HEK293 (cell line): ENCODE measurements at regions not wholly inside any gene's neighbourhood (a gene's known extent, or its start where the extent isn't known, plus 50 kb on each side); places are given as distances from the start of the nearest gene placed in this dataset.

Source experiments
- CTCF ChIA-PET: fragments of 350-600 bp; formaldehyde crosslinking; extraction: SDS; loops from one replicate; lab custom pipeline; 2021; ENCODE audit warnings: antibody characterized with exemption; lab: Yijun Ruan, JAX
- POLR2A ChIA-PET: fragments of 300-600 bp; formaldehyde crosslinking; extraction: SDS; loops from one replicate; lab custom pipeline; 2020; ENCODE audit warnings: antibody characterized with exemption, inconsistent platforms; lab: Yijun Ruan, JAX
- H3K27ac ChIP-seq: fragments of 200-500 bp; sonication (Bioruptor generic); 2 replicates; pipeline ENCODE4 v1.5.1; 2014; ENCODE audit warnings: low read depth, low read length, control low read depth, inconsistent platforms; ENCODE audit errors: extremely low read depth
- H3K36me3 ChIP-seq, 2 experiments: fragments of 200-500 bp in 1 of 2; sonication (Bioruptor generic) in 1 of 2; 1 replicate in 1 of 2; 2 replicates in 1 of 2; pipeline ENCODE4 v1.5.1; 2014 to 2017; ENCODE audit warnings: inconsistent platforms in 2 of 2, low read length in 2 of 2; ENCODE audit not compliant: control insufficient read depth in 2 of 2, insufficient read depth in 1 of 2
- H3K4me1 ChIP-seq: fragments of 200-500 bp; sonication (Bioruptor generic); 2 replicates; pipeline ENCODE4 v1.5.1; 2014; ENCODE audit warnings: mild to moderate bottlenecking, low read length, inconsistent platforms; ENCODE audit not compliant: control insufficient read depth, insufficient read depth
- H3K4me3 ChIP-seq: 2 replicates; pipeline ENCODE4 v1.5.1; 2011; ENCODE audit warnings: low read depth, mild to moderate bottlenecking, control low read depth, low read length, moderate library complexity
- H3K9me3 ChIP-seq: fragments of 200-500 bp; sonication (Bioruptor generic); 2 replicates; pipeline ENCODE4 v1.5.1; 2014; ENCODE audit warnings: low read depth, low read length, inconsistent platforms; ENCODE audit not compliant: control insufficient read depth, insufficient read depth
- CTCF ChIP-seq: fragments of 450-650 bp; formaldehyde crosslinking; IDR thresholded peaks from 2 replicates; pipeline ENCODE4 v1.5.1; 2016; ENCODE audit warnings: missing biosample characterization, missing genetic modification characterization
- GLI4 ChIP-seq: fragments of 450-650 bp; formaldehyde crosslinking; IDR thresholded peaks from 2 replicates; pipeline ENCODE4 v1.5.1; 2016; ENCODE audit warnings: missing biosample characterization, missing genetic modification characterization
- GLIS1 ChIP-seq: fragments of 450-650 bp; formaldehyde crosslinking; IDR thresholded peaks from 2 replicates; pipeline ENCODE4 v1.5.1; 2016; ENCODE audit warnings: missing biosample characterization, missing genetic modification characterization
- IKZF3 ChIP-seq: fragments of 450-650 bp; IDR thresholded peaks from 2 replicates; pipeline ENCODE4 v1.5.0; 2018; ENCODE audit warnings: missing biosample characterization, mild to moderate bottlenecking, missing genetic modification characterization, moderate library complexity
- INSM2 ChIP-seq: fragments of 450-650 bp; formaldehyde crosslinking; IDR thresholded peaks from 2 replicates; pipeline ENCODE4 v1.5.1; 2016; ENCODE audit warnings: missing biosample characterization, missing genetic modification characterization
- KLF1 ChIP-seq: fragments of 450-650 bp; formaldehyde crosslinking; IDR thresholded peaks from 2 replicates; pipeline ENCODE4 v1.5.1; 2016; ENCODE audit warnings: missing biosample characterization, missing genetic modification characterization
- KLF7 ChIP-seq: fragments of 450-650 bp; formaldehyde crosslinking; IDR thresholded peaks from 2 replicates; pipeline ENCODE4 v1.5.1; 2016; ENCODE audit warnings: missing biosample characterization, missing genetic modification characterization, borderline replicate concordance
- PATZ1 ChIP-seq: fragments of 450-650 bp; formaldehyde crosslinking; IDR thresholded peaks from 2 replicates; pipeline ENCODE4 v1.5.1; 2016; ENCODE audit warnings: missing biosample characterization, missing genetic modification characterization
- PRDM10 ChIP-seq: fragments of 450-650 bp; formaldehyde crosslinking; IDR thresholded peaks from 2 replicates; pipeline ENCODE4 v1.5.1; 2016; ENCODE audit warnings: missing biosample characterization, missing genetic modification characterization
- SP3 ChIP-seq: fragments of 450-650 bp; formaldehyde crosslinking; IDR thresholded peaks from 2 replicates; pipeline ENCODE4 v1.5.1; 2016; ENCODE audit warnings: missing biosample characterization, missing genetic modification characterization
- ZBTB11 ChIP-seq: fragments of 450-650 bp; formaldehyde crosslinking; conservative IDR thresholded peaks from 2 replicates; pipeline ENCODE4 v1.5.1; 2016; ENCODE audit warnings: low read depth, missing biosample characterization, missing genetic modification characterization
- ZBTB17 ChIP-seq: fragments of 450-650 bp; formaldehyde crosslinking; IDR thresholded peaks from 2 replicates; pipeline ENCODE4 v1.5.1; 2016; ENCODE audit warnings: missing biosample characterization, missing genetic modification characterization
- ZBTB48 ChIP-seq: fragments of 450-650 bp; formaldehyde crosslinking; IDR thresholded peaks from 2 replicates; pipeline ENCODE4 v1.5.1; 2016; ENCODE audit warnings: missing biosample characterization, missing genetic modification characterization
- ZBTB49 ChIP-seq: fragments of 450-650 bp; formaldehyde crosslinking; IDR thresholded peaks from 2 replicates; pipeline ENCODE4 v1.5.1; 2016; ENCODE audit warnings: missing biosample characterization, missing genetic modification characterization, low read depth
- ZIC2 ChIP-seq: fragments of 450-650 bp; formaldehyde crosslinking; IDR thresholded peaks from 2 replicates; pipeline ENCODE4 v1.5.1; 2016; ENCODE audit warnings: missing biosample characterization, missing genetic modification characterization
- ZNF37A ChIP-seq: fragments of 450-650 bp; IDR thresholded peaks from 2 replicates; pipeline ENCODE4 v1.5.1; 2018; ENCODE audit warnings: missing biosample characterization, missing genetic modification characterization
- ZNF600 ChIP-seq: fragments of 450-650 bp; formaldehyde crosslinking; IDR thresholded peaks from 2 replicates; pipeline ENCODE4 v1.5.1; 2016; ENCODE audit warnings: missing biosample characterization, missing genetic modification characterization
- ZNF629 ChIP-seq: fragments of 450-650 bp; formaldehyde crosslinking; IDR thresholded peaks from 2 replicates; pipeline ENCODE4 v1.5.1; 2017; ENCODE audit warnings: missing biosample characterization, missing genetic modification characterization
- ZNF654 ChIP-seq: fragments of 450-650 bp; formaldehyde crosslinking; IDR thresholded peaks from 2 replicates; pipeline ENCODE4 v1.5.1; 2016; ENCODE audit warnings: low read depth, missing biosample characterization, missing genetic modification characterization
- ZNF664 ChIP-seq: fragments of 450-650 bp; formaldehyde crosslinking; IDR thresholded peaks from 2 replicates; pipeline ENCODE4 v1.5.1; 2016; ENCODE audit warnings: missing biosample characterization, missing genetic modification characterization
- ZNF785 ChIP-seq: fragments of 450-650 bp; formaldehyde crosslinking; IDR thresholded peaks from 2 replicates; pipeline ENCODE4 v1.5.1; 2016; ENCODE audit warnings: missing biosample characterization, missing genetic modification characterization

- H3K4me3 ChIP-seq = no peak overlapping the region
- TF ChIP-seq ZIC2 = peak; percentile 27; the same call in 1 of the 2 replicates
- peak; percentile 42; the same call in 1 of the 2 replicates for TF ChIP-seq PATZ1
- TF ChIP-seq PRDM10 (tag by site-specific recombination) = 0 out of 2 replicates have a peak, but pooled peaks have one; percentile 24
- no peak for TF ChIP-seq ZBTB11 (tag by site-specific recombination)
- TF ChIP-seq ZBTB48 = 0 out of 2 replicates have a peak, but pooled peaks have one; percentile 42
- peak; percentile 84 for TF ChIP-seq GLIS1 (tag by site-specific recombination)
- TF ChIP-seq KLF1 (tag by site-specific recombination) = 0 out of 2 replicates have a peak, but pooled peaks have one; percentile 29
- peak; percentile 48; the same call in 1 of the 2 replicates for TF ChIP-seq CTCF (tag by site-specific recombination)
- no peak for TF ChIP-seq KLF7 (tag by site-specific recombination)
- peak; percentile 35 for TF ChIP-seq SP3 (tag by site-specific recombination)
- TF ChIP-seq ZNF664 (tag by site-specific recombination) = no peak
- TF ChIP-seq IKZF3 (tag by site-specific recombination) = peak; percentile 35; the same call in 1 of the 2 replicates
- TF ChIP-seq ZBTB49 (tag by site-specific recombination) = no peak
- TF ChIP-seq ZNF629 (tag by site-specific recombination) = peak; percentile 26; the same call in 1 of the 2 replicates
- peak; percentile 99 for TF ChIP-seq ZNF600 (tag by site-specific recombination)
- peak; percentile 32 for TF ChIP-seq ZBTB17 (tag by site-specific recombination)
- no peak for TF ChIP-seq INSM2 (tag by site-specific recombination)
- peak; percentile 35; the same call in 1 of the 2 replicates for TF ChIP-seq ZNF654 (tag by site-specific recombination)
- TF ChIP-seq ZNF37A (tag by site-specific recombination) = no peak
- no peak for TF ChIP-seq ZNF785 (tag by site-specific recombination)
- TF ChIP-seq GLI4 (tag by site-specific recombination) = no peak
- ChIA-PET CTCF (interaction anchor here (0.6 to 2.3 kb wide), 27 partner anchors 8 to 327 kb away, joined by 3 to 10 read pairs (median 3); partner anchors contain the start of gene SALL4), POLR2A (interaction anchor here (0.6 kb wide), 1 partner anchor 9 kb away, joined by 4 read pairs; no protein-coding TSS in a partner anchor)
- no peaks in the 10 kb centered on the region; a peak in 1 of 3 replicates for H3K36me3 ChIP-seq
- no peaks in the 10 kb centered on the region for H3K9me3 ChIP-seq
- no peak overlapping the region for H3K27ac ChIP-seq
- H3K4me1 ChIP-seq = peaks cover 7% of the 10 kb centered on the region; the same call in 1 of the 2 replicates
These were observed 164.1 kb upstream of the SALL4 start for GRCh38 chr20:51966296-51966971.
